ENCODE measurements at regions not wholly inside any gene's neighbourhood (a gene's known extent, or its start where the extent isn't known, plus 50 kb on each side); places are given as distances from the start of the nearest gene placed in this dataset.

DNA sequence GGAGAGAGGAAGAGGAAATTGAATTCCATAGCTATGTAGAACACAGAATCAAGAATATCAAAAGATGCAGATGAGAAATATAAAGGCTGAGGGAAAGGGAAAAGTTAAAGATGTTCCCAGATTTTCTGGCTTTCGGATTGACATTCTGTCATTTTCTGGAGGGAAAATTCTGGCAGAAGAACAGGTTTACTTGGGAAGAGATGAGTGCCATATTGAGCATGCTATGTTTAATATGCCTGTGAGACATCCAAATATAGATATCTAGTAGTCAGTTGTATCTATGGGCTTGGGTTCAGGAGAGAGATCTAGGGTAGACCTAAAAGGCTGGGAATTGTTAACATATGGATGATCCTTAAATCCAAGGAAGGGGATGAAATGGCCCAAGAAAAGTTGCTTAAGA, 181.9 kb upstream of the ARG1 start:
- TF ChIP-seq, protein P1, sequence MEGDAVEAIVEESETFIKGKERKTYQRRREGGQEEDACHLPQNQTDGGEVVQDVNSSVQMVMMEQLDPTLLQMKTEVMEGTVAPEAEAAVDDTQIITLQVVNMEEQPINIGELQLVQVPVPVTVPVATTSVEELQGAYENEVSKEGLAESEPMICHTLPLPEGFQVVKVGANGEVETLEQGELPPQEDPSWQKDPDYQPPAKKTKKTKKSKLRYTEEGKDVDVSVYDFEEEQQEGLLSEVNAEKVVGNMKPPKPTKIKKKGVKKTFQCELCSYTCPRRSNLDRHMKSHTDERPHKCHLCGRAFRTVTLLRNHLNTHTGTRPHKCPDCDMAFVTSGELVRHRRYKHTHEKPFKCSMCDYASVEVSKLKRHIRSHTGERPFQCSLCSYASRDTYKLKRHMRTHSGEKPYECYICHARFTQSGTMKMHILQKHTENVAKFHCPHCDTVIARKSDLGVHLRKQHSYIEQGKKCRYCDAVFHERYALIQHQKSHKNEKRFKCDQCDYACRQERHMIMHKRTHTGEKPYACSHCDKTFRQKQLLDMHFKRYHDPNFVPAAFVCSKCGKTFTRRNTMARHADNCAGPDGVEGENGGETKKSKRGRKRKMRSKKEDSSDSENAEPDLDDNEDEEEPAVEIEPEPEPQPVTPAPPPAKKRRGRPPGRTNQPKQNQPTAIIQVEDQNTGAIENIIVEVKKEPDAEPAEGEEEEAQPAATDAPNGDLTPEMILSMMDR (conservative IDR thresholded peaks at IDR 0.05; ENCODE audit: low read length), result no peak
- no peak for TF ChIP-seq EZH2phosphoT487 (IDR thresholded peaks at IDR 0.05; ENCODE audit: borderline replicate concordance)

Data from Loucy (cell line).